ENCODE measurements at regions not wholly inside any gene's neighbourhood (a gene's known extent, or its start where the extent isn't known, plus 50 kb on each side); places are given as distances from the start of the nearest gene placed in this dataset.

- H3K9me3 ChIP-seq: no peaks in the 10 kb centered on the region
- no peaks in the 10 kb centered on the region for H3K36me3 ChIP-seq
- no peaks in the 10 kb centered on the region for H3K4me1 ChIP-seq
- DNase-seq (ENCODE audit: low spot score): no peak
- no peaks in the 10 kb centered on the region for H3K27me3 ChIP-seq
- TF ChIP-seq, protein P1, sequence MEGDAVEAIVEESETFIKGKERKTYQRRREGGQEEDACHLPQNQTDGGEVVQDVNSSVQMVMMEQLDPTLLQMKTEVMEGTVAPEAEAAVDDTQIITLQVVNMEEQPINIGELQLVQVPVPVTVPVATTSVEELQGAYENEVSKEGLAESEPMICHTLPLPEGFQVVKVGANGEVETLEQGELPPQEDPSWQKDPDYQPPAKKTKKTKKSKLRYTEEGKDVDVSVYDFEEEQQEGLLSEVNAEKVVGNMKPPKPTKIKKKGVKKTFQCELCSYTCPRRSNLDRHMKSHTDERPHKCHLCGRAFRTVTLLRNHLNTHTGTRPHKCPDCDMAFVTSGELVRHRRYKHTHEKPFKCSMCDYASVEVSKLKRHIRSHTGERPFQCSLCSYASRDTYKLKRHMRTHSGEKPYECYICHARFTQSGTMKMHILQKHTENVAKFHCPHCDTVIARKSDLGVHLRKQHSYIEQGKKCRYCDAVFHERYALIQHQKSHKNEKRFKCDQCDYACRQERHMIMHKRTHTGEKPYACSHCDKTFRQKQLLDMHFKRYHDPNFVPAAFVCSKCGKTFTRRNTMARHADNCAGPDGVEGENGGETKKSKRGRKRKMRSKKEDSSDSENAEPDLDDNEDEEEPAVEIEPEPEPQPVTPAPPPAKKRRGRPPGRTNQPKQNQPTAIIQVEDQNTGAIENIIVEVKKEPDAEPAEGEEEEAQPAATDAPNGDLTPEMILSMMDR (IDR thresholded peaks at IDR 0.05): no peak
- no peak overlapping the region for H3K27ac ChIP-seq
- no peak overlapping the region for H3K4me3 ChIP-seq
Observed at GRCh38 chr5:98603456-98603855, 170.0 kb upstream of the RGMB start.

GRCh38 chr5:98604301-98604700 lies 169.2 kb upstream of the RGMB start:
- Histone ChIP-seq H3K9me3 (no peaks in the 10 kb centered on the region), H3K36me3 (no peaks in the 10 kb centered on the region), H3K4me1 (no peaks in the 10 kb centered on the region), H3K27me3 (no peaks in the 10 kb centered on the region), H3K27ac (no peak overlapping the region), H3K4me3 (no peak overlapping the region)
- no peak for DNase-seq (ENCODE audit: low spot score)
- TF ChIP-seq, protein P1 (IDR thresholded peaks at IDR 0.05): no peak

DNA sequence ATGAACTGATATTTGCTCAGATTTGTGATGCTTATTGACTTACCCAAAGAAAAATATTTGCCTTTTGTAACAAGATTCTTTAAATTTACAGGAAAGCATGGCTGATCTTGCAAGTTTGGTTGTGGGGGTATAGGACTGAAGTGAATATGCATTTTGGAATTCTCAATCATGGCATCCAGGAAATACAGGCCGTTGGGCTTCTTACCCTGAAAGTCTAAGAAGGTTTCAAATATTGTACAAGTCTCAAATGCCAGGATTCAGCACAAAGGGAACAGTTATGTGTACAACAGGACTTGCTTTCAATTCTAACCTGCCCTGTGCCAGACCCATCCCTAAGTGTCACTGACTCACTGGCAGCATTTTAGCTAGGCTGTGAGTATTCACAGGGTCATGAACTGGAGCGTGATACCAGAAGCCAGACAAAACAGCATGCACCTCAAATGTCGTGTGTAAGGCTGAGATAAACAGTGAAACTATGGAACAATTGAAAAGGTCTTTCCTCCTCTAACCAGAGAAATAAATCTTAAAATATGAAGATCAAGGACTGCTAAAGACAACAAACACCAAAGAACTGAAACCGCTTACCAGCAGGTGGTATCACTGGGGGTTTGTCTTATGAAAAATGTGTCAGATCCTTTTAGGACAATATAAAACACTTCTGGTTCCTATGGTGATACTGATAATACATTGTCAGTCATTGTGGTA lies 168.6 kb upstream of the RGMB start:
- no peak overlapping the region for H3K27ac ChIP-seq
- H3K36me3 ChIP-seq: no peaks in the 10 kb centered on the region
- no peak overlapping the region for H3K4me3 ChIP-seq
- H3K4me1 ChIP-seq: no peaks in the 10 kb centered on the region
- no peaks in the 10 kb centered on the region for H3K9me3 ChIP-seq
- TF ChIP-seq, protein P1 (IDR thresholded peaks at IDR 0.05): no peak
- no peaks in the 10 kb centered on the region for H3K27me3 ChIP-seq
- DNase-seq (ENCODE audit: low spot score): no peak

- Histone ChIP-seq H3K9me3 (no peaks in the 10 kb centered on the region), H3K36me3 (no peaks in the 10 kb centered on the region), H3K4me1 (no peaks in the 10 kb centered on the region), H3K4me3 (no peak overlapping the region), H3K27ac (no peak overlapping the region), H3K27me3 (no peaks in the 10 kb centered on the region)
- TF ChIP-seq, protein P1 (IDR thresholded peaks at IDR 0.05): no peak
- DNase-seq (ENCODE audit: low spot score): no peak
Observed at GRCh38 chr5:98605426-98605825, 168.0 kb upstream of the RGMB start.

GRCh38 chr5:98606961-98607360 lies 166.5 kb upstream of the RGMB start:
- Histone ChIP-seq H3K9me3 (no peaks in the 10 kb centered on the region), H3K27me3 (no peaks in the 10 kb centered on the region), H3K4me1 (no peaks in the 10 kb centered on the region), H3K4me3 (no peak overlapping the region), H3K36me3 (no peaks in the 10 kb centered on the region), H3K27ac (no peak overlapping the region)
- no peak for DNase-seq (ENCODE audit: low spot score)
- TF ChIP-seq, protein P1 (IDR thresholded peaks at IDR 0.05): no peak

DNA sequence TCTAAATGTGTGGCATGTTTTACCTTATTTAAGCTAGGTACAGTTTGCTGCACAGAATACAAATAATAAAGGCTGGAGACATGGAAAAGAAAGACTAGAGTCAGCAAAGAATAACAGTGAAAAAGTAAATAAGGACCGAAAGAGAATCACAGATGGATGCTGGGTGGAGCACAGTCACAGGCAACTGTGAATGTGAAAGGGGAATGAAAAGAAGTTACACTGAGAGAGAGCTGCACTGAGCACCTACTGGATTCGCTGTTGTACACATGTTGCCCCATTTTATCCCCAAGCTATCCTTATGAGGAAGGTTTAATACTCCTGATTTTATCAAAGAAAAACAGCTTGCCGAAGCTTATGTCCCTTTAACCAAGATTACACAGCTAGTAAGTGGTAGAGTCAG lies 165.4 kb upstream of the RGMB start:
- Histone ChIP-seq H3K36me3 (no peaks in the 10 kb centered on the region), H3K27ac (no peak overlapping the region), H3K27me3 (no peaks in the 10 kb centered on the region), H3K4me1 (no peaks in the 10 kb centered on the region), H3K4me3 (no peak overlapping the region), H3K9me3 (no peaks in the 10 kb centered on the region)
- TF ChIP-seq, protein P1 (IDR thresholded peaks at IDR 0.05): no peak
- DNase-seq (ENCODE audit: low spot score): no peak
